ENCODE measurements at regions not wholly inside any gene's neighbourhood (a gene's known extent, or its start where the extent isn't known, plus 50 kb on each side); places are given as distances from the start of the nearest gene placed in this dataset.
A peak's percentile ranks its signal among the peaks of the same experiment; 100 is the strongest.

DNA sequence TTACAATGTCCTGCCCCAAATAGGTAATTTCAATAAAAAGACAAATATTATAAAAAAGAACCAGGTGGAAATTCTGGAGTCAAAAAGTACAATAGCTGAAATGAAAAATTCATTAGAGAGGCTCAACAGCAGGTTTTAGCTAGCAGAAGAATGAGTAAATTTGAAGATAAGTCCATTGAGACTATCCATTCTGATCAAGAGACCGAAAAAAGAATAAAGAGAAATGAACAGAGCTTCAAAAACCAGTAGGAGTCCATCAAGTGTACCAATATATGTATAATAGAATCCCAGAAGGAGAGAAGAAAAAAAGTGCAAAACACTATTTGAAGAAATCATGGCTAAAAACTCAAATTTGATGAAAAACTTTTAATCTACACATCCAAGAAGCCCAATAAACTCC lies 60.5 kb upstream of the POMGNT2 start:
- DNase-seq = no peak
- H3K4me3 Mint-ChIP-seq = no peak overlapping the region
- H3K9me3 Mint-ChIP-seq = peaks cover 6 to 10% of the 10 kb centered on the region in 2 donors
- peaks cover 18% of the 10 kb centered on the region for H3K4me1 Mint-ChIP-seq (ENCODE audit: low read depth)
- H3K27ac Mint-ChIP-seq = no peak overlapping the region
- no peak for ATAC-seq (replicated peaks in 1 of 2)
- peaks cover 6 to 17% of the 10 kb centered on the region in 2 donors for H3K36me3 Mint-ChIP-seq (ENCODE audit: insufficient read depth in 2 of 2)
- H3K27me3 Mint-ChIP-seq (ENCODE audit: low read depth) = no peaks in the 10 kb centered on the region

DNA sequence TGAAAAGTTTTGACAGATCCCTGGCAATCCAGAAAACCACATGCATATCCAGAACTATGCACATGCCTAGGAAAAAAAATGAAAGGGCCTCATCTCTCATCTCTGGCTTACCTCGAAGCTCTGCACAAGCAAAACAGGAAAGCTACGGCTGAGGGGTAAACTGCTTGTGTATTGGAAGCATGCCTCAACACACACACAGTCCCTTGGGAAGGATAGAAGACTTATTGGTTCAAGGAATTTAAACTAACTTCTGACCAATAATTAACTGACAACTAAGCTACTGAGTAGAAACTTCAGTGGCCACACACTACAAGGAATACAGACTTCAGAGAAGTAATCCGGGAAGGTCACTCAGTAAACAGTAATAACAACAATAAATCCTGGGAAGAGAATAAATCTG lies 59.9 kb upstream of the POMGNT2 start:
- peaks cover 6 to 10% of the 10 kb centered on the region in 2 donors for H3K9me3 Mint-ChIP-seq
- no peak for ATAC-seq (replicated peaks in 1 of 2)

DNA sequence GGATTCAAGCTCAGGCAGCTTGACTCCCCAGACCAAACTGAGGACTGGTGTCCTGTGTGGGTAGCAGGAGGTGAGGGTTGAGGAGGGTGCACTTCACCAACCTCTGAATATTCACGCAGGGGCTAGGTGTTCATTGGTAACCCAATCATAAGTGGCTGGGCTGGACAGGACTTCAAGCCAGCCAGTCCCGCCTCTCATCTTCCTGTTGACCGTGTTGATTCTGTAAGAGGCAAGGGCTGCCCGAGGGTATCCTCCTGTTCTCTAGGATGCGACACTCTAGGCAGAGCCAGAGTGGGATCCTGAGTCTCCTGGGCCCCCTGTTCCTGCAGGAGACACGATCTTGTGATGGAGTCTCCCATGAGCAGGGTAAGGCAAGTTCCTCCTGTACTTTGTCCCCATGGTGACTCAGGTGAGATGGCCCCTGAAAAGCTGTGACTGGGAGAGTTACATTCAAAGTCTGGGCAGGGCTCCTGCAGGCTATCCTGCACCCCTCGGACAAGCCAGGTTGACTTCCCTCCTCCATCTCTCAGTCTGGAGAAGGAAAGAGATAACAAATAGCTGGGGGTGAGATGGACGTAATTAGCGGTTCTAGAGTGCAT lies 58.1 kb upstream of the POMGNT2 start:
- H3K4me1 Mint-ChIP-seq (ENCODE audit: low read depth) = peaks cover 18% of the 10 kb centered on the region
- DNase-seq (no peak), ATAC-seq (replicated peaks in 1 of 2) (no peak)
- H3K4me3 Mint-ChIP-seq = no peak overlapping the region
- H3K27ac Mint-ChIP-seq = no peak overlapping the region
- peaks cover 6 to 8% of the 10 kb centered on the region in 2 donors for H3K9me3 Mint-ChIP-seq
- peaks cover 6 to 17% of the 10 kb centered on the region in 2 donors for H3K36me3 Mint-ChIP-seq (ENCODE audit: insufficient read depth in 2 of 2)
- H3K27me3 Mint-ChIP-seq (ENCODE audit: low read depth) = no peaks in the 10 kb centered on the region

More for the DNA sequence above, 59.9 kb upstream of the POMGNT2 start:
- Mint-ChIP-seq H3K4me1 (ENCODE audit: low read depth) (peaks cover 18% of the 10 kb centered on the region), H3K36me3 (ENCODE audit: insufficient read depth in 2 of 2) (peaks cover 6 to 17% of the 10 kb centered on the region in 2 donors), H3K4me3 (no peak overlapping the region), H3K27ac (no peak overlapping the region), H3K27me3 (ENCODE audit: low read depth) (no peaks in the 10 kb centered on the region)
- DNase-seq = no peak

DNA sequence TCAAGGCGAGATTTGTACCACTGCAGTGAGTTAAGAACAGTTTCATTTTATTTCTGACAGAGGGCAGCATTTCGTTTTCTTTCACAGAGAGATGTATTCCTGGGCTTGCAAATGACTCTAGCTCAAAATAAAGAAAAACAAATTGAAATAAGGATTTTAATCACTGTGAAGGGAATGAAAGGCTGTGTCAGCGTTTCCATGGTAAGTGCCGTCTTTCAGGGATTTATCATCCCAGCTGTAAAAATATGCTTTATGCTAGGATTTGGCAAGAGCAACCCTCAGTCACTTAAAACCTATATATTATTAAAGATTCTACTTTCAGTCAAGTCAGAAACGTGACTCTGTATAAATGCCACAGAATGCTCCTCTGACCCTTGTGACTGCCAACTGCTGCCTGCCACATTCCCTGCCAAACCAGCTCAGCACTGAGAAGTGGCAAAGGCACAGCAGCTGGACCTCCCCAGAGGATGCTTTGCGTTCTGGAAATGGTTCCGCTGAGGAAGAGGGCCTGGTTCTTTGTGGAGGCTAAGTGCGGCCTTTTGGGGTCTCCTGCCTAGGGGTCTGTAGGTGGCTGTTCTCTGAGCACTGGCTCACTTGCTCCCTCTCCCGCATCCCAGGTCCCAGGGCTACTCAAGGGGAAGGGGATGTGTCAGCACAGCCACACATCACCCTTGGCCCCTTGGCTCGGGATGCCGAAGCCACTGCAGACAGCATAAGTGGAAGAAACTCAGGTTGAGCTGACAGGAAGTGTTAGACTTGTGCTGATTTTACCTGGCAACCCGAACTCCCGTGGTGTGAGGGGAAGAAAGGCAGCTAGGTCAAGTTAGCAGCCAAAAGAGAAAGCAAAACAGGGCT lies 56.6 kb upstream of the POMGNT2 start:
- Mint-ChIP-seq H3K9me3 (peaks cover 6 to 7% of the 10 kb centered on the region in 2 donors), H3K36me3 (ENCODE audit: insufficient read depth in 2 of 2) (peaks cover 4 to 15% of the 10 kb centered on the region in 2 donors), H3K27me3 (ENCODE audit: low read depth) (no peaks in the 10 kb centered on the region), H3K4me3 (peak overlapping the region; percentile 68 to 84), H3K27ac (peak overlapping the region; percentile 84), H3K4me1 (ENCODE audit: low read depth) (peaks cover 18% of the 10 kb centered on the region)
- DNase-seq (peak; percentile 33 to 57), ATAC-seq (replicated peaks in 1 of 2) (peak; percentile 78 to 86)

DNA sequence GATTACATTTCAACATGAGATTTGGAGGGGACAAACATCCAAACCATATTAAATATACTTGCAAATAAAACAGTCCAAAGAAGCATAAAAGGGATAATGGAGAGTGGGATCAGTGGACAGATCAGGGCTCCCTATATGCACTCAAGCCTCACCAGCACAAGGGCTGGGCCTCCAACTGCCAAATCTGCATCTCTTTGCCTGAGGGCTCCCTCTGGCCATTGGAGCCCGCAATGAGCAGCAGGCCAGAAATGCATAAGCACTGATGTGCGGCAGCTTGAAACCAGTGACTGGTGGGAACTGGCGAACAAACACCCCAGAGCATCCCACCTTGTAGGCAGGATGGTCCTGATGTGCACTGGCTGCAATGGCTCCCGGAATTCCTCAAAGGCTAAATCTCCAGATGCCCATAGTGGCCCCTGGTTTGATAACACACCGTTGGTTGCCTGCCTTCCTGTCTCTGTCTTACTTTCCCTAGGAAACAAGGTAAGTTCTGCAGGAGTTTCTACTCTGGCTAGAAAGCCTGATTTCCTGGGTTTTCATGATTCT lies 55.9 kb upstream of the POMGNT2 start:
- H3K36me3 Mint-ChIP-seq (ENCODE audit: insufficient read depth in 2 of 2) = peaks cover 4 to 11% of the 10 kb centered on the region in 2 donors

DNA sequence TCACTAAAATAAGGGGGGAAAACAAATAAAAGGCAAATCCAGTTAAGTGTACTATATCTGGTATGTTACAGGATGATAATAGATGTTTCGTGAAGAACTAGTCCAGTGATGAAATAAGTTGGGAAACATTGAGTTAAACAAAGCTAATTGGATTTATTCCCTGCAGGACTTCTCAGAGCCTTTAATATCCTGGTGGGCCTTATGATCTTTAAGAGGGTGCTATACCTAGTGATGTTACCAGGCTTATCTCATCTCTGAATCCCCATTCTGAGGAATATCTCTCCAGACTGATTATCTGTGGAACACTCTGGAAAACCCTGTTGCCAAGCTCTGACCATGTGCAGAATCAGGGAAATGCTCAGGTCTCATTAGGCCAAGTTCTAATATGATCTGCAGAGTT lies 54.8 kb upstream of the POMGNT2 start:
- DNase-seq = no peak
- Mint-ChIP-seq H3K4me3 (no peak overlapping the region), H3K27me3 (ENCODE audit: low read depth) (no peaks in the 10 kb centered on the region), H3K27ac (no peak overlapping the region), H3K4me1 (ENCODE audit: low read depth) (peaks cover 20% of the 10 kb centered on the region), H3K36me3 (ENCODE audit: insufficient read depth in 2 of 2) (peaks cover 0 to 2% of the 10 kb centered on the region in 2 donors), H3K9me3 (peaks cover 0 to 2% of the 10 kb centered on the region in 2 donors)
- ATAC-seq (replicated peaks in 1 of 2) = no peak

More for the DNA sequence above, 55.9 kb upstream of the POMGNT2 start:
- Mint-ChIP-seq H3K27ac (no peak overlapping the region), H3K4me1 (ENCODE audit: low read depth) (peaks cover 18% of the 10 kb centered on the region), H3K4me3 (peak overlapping the region; percentile 27 to 84), H3K9me3 (peaks cover 5 to 6% of the 10 kb centered on the region in 2 donors), H3K27me3 (ENCODE audit: low read depth) (no peaks in the 10 kb centered on the region)
- DNase-seq = no peak
- no peak for ATAC-seq (replicated peaks in 1 of 2)

DNA sequence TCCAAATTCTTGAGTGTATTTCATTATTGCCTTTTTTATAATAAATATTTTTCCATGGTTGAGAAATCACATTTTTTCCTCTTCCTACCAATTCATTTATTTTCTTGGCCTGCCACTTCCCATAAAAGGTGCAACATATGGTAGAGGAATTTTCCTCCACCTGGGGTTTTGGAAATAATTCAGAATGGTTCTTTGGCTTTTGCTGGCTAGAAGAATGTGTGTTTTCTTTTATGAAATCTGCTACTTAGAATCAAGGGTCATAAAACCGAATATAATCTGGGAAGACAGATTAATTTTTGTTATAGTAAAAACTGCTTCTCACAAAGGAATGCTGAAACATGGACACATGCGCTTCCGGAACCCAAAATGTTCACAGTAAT lies 54.0 kb upstream of the POMGNT2 start:
- H3K27me3 Mint-ChIP-seq (ENCODE audit: low read depth) = no peaks in the 10 kb centered on the region
- no peaks in the 10 kb centered on the region for H3K36me3 Mint-ChIP-seq (ENCODE audit: insufficient read depth in 2 of 2)
- H3K9me3 Mint-ChIP-seq = no peaks in the 10 kb centered on the region
- ATAC-seq (replicated peaks in 1 of 2) (no peak), DNase-seq (no peak)
- no peak overlapping the region for H3K27ac Mint-ChIP-seq
- no peak overlapping the region for H3K4me3 Mint-ChIP-seq
- peaks cover 27% of the 10 kb centered on the region for H3K4me1 Mint-ChIP-seq (ENCODE audit: low read depth)

DNA sequence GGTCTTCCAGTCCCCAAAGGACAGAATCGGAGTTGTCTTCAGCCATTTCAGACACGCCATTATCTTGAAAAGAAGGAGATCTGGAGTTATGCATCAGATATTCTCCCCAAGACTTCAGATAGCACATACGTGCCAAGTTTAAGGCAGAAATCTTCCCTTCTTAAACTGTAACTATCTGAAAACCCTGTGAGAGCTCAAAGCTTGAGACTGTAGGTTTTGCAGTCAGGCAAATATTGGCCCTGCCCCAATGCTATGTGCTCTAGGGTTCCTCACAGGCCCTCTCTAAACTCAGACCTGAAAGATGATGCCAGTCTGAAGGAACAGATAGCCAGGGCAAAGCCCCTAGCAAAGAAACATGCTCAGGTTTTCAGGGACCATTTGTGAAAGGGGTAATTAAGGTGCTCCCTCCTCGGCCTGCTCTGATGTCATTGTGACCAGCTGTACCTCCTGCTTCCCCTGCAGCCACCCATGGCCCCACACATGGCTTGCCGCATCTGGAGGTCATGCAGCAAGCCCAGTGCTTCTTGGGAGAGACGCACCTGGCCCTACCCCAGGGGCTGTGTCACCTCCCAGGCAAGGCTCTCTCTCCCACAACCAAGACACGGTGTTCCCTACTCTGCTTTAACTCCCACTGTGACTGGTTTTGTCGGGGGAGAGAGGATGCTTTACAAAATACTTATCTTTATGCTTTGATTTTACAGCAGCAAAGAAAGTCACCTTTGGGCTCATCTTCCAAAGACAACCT lies 53.4 kb upstream of the POMGNT2 start:
- Mint-ChIP-seq H3K4me1 (ENCODE audit: low read depth) (peaks cover 27% of the 10 kb centered on the region), H3K27ac (no peak overlapping the region), H3K4me3 (no peak overlapping the region), H3K36me3 (ENCODE audit: insufficient read depth in 2 of 2) (no peaks in the 10 kb centered on the region), H3K27me3 (ENCODE audit: low read depth) (no peaks in the 10 kb centered on the region), H3K9me3 (no peaks in the 10 kb centered on the region)
- ATAC-seq (replicated peaks in 1 of 2) (no peak), DNase-seq (no peak)

DNA sequence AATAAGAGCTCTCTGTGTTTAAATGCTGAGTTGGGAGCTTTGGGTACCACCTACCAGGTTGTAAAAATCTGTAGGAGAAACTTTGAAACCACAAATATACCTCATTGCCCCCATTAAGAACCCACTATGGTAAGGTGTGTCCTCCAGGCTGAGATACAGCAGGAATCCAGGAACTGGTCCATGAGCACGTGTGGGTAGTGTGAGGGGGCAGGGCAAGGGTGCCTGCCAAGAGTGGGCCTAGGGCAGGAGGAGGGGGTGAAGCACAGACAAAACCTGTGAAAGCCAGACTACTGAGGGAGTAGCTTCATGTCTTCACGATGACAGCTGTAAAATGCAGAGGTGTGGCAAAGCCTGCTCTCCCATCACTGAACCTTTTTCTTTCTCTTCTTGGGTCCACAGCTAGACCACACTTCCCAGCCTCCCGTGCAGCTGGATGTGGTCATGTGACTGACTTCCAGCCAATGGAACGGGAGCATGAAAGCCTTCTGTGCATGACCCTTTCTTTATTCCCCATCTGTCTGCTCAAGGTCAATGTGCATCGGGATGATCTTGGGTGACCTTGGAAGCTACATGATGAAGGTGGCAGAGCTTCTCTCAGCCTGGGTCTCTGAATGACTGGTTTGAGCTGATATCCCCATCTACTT lies 51.1 kb upstream of the POMGNT2 start:
- Mint-ChIP-seq H3K27ac (no peak overlapping the region), H3K4me1 (ENCODE audit: low read depth) (peaks cover 11% of the 10 kb centered on the region), H3K36me3 (ENCODE audit: insufficient read depth in 2 of 2) (no peaks in the 10 kb centered on the region), H3K27me3 (ENCODE audit: low read depth) (no peaks in the 10 kb centered on the region), H3K4me3 (no peak overlapping the region), H3K9me3 (no peaks in the 10 kb centered on the region)
- no peak for ATAC-seq (replicated peaks in 1 of 2)
- DNase-seq = no peak

DNA sequence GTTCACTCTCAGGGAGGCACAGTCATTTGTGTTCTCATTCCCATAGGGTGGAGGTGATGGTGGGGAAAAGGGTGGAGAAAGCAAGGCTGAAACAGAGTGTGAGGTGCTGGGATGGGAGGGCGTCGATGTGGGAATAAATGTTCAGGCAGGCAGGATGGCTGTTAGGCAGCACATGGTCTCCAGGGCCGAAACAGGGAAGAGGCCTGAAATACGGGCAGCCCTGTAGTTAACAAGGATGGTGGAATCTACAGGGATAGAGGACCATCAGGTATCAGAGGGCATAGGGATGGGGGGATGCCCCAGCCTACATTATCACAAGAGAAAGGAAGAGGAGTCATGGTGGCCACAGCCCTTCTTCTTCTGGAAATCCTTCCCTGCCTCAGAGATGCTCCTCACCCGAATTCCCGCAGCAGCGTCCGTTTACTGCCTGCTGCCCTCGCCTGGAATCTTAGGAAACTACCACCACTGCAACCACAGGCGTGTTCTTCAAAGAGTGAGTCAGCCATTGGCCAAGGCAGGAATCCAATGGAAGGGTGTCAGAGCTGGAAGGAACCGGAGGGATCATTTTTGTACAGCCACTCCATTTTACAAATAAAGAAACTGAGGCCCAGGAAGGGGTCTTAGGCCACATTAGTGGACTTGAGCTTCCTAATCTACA lies 49.7 kb upstream of the POMGNT2 start:
- Mint-ChIP-seq H3K4me1 (ENCODE audit: low read depth) (peaks cover 9% of the 10 kb centered on the region), H3K27me3 (ENCODE audit: low read depth) (no peaks in the 10 kb centered on the region), H3K27ac (no peak overlapping the region), H3K9me3 (no peaks in the 10 kb centered on the region), H3K4me3 (no peak overlapping the region), H3K36me3 (ENCODE audit: insufficient read depth in 2 of 2) (no peaks in the 10 kb centered on the region)
- no peak for DNase-seq
- no peak for ATAC-seq (replicated peaks in 1 of 2)
